T-helper 1 cell treated with Interleukin-12 subunit alpha and Interleukin-12 subunit beta and Interleukin-4 antibody, amounts not matched to agents 30 μg/mL and 1 μg/mL, for 36 hours (primary cell): ENCODE measurements at regions not wholly inside any gene's neighbourhood (a gene's known extent, or its start where the extent isn't known, plus 50 kb on each side); places are given as distances from the start of the nearest gene placed in this dataset.
A peak's percentile ranks its signal among the peaks of the same experiment; 100 is the strongest.

Experiments
- H3K27ac Mint-ChIP-seq: one replicate; pipeline ENCODE4 v1.8.0; 2021; ENCODE audit warnings: mild to moderate bottlenecking, mixed read lengths
- H3K27me3 Mint-ChIP-seq: one replicate; pipeline ENCODE4 v1.8.0; 2021; ENCODE audit warnings: low read depth, mixed read lengths
- H3K36me3 Mint-ChIP-seq: one replicate; pipeline ENCODE4 v1.8.0; 2021; ENCODE audit warnings: low read depth, mixed read lengths
- H3K4me1 Mint-ChIP-seq: one replicate; pipeline ENCODE4 v1.8.0; 2021; ENCODE audit warnings: low read depth, mixed read lengths
- H3K4me3 Mint-ChIP-seq: one replicate; pipeline ENCODE4 v1.8.0; 2021; ENCODE audit warnings: mild to moderate bottlenecking, moderate library complexity, mixed read lengths
- H3K9me3 Mint-ChIP-seq: one replicate; pipeline ENCODE4 v1.8.0; 2021; ENCODE audit warnings: mixed read lengths

DNA sequence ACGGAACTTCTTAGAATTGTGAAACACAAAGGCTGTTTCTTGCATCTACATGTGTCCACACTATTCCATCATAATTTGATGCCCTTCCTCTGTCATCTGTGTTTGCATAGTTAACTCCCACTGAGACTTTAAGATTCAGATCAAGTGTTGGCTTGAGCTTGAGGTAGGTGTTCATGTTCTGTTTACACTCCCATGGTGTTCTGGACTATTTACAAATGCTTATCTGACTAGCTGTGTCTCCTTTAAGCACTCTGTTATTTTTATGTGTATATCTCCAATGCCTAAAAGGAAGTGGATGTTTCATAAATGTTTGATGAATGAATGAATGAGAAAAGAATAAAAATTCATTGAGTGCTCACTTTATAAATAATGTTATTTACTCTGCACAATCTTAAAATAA is 622.7 kb downstream of the RAB28 start:
- Mint-ChIP-seq H3K4me3 (no peak overlapping the region), H3K4me1 (no peaks in the 10 kb centered on the region), H3K27me3 (no peaks in the 10 kb centered on the region), H3K27ac (no peak overlapping the region), H3K36me3 (no peaks in the 10 kb centered on the region), H3K9me3 (no peaks in the 10 kb centered on the region)

DNA sequence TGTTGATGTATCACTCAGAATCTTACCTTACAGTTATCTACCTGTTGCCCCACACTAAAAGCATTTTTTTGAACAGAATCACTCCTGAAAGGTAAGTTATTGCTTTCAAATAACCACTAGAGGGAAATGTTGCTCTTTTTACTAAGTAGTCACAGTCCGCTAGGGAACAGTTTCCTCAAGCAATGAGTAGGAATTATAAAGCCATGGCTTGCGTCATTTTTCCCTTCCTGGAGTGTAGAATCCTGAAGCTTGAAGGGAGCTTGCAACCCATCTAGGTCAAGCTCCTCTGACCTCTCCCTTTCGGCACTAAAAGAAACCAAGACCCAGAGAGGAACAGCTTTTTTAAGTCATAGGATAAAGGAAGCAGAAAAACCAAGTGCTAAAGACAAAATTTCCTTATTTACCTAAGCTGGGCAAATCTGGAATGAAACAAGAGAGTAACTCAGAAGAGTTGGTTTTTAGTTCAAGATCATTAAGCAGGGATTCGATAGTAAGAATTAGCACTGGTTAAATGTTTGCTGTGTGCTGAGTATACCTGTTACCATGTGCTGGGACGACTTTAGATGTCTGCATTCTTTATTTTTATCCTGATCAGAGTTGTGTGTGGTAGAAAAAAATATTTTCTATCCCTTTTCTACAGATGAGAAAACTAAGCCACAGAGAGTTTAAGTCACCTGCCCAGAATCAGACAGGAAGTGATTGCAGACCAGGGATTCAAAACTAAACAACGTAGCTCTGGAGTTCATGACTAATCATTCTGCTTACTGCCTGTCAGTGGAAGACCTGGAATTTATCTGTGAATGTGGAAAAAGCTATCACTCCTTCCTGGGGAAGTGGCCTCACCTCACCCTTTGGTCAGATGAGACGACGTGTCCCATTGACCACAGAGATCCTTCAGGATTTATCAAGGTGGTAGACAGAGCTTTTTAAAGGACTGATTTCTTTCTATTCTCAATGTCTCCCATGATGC is 631.5 kb downstream of the RAB28 start:
- H3K27ac Mint-ChIP-seq, result no peak overlapping the region
- H3K27me3 Mint-ChIP-seq, result peaks cover 7% of the 10 kb centered on the region
- no peaks in the 10 kb centered on the region for H3K36me3 Mint-ChIP-seq
- no peak overlapping the region for H3K4me3 Mint-ChIP-seq
- peaks cover 3% of the 10 kb centered on the region for H3K4me1 Mint-ChIP-seq
- H3K9me3 Mint-ChIP-seq, result no peaks in the 10 kb centered on the region

DNA sequence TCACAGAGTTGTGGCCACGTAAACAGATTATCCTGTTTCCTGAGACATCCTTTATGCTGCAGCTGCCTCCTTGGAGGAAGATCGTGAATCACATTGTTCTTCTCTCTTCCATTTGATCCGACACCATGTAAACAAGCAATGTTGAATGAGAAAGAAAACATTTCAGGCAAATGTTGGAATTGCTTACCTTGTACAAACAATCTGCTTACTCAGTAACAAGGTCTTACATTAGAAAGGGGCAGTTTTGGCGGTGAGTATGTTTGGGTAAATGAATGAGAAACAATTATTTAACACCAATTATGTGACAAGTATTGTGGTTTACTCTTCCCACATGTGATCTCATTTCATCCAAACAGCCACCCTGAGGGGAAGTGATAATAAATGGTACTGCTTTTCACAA is 637.8 kb downstream of the RAB28 start:
- Mint-ChIP-seq H3K27ac (no peak overlapping the region), H3K4me3 (no peak overlapping the region), H3K4me1 (no peaks in the 10 kb centered on the region), H3K27me3 (peaks cover 5% of the 10 kb centered on the region), H3K36me3 (no peaks in the 10 kb centered on the region), H3K9me3 (no peaks in the 10 kb centered on the region)

DNA sequence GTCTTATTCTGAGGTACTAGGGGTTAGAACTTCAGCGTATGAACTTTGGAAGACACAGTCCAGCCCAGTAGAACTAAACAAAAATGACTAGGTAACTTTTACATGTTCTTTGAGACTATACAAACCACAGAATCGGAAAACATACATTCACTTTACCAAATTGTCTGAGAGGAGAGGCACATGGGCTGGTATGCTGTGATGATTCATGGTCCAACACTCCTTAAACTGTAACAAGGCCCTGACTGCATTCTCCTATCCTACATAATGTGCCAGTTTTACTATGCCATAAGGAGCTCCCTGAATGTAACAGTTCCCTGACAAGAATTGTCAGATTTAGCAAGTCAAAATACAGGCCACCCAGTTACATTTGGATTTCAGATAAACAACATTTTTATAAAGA is 640.0 kb downstream of the RAB28 start:
- Mint-ChIP-seq H3K9me3 (no peaks in the 10 kb centered on the region), H3K27me3 (no peaks in the 10 kb centered on the region), H3K4me1 (no peaks in the 10 kb centered on the region), H3K36me3 (no peaks in the 10 kb centered on the region), H3K27ac (no peak overlapping the region), H3K4me3 (no peak overlapping the region)

DNA sequence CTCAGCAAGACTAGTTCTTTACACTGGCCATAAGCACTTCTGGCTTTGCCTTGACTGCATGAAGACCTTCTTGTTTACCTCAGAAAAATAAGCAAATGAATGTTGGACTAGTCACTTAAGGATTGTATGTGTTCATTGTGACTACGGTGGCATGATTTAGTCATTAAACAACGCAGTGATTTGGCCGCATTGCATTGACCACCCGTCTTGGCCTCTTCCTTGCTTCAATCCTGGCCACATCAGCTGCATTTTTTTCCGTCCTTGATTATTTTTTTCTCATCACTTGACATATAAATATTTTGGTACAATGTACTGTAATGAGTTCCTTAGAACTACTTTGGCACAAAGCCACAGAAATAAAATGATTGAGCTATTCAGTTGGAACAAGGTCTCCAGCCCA is 656.2 kb downstream of the RAB28 start:
- Mint-ChIP-seq H3K27ac (no peak overlapping the region), H3K4me3 (no peak overlapping the region), H3K27me3 (no peaks in the 10 kb centered on the region), H3K9me3 (no peaks in the 10 kb centered on the region), H3K4me1 (no peaks in the 10 kb centered on the region), H3K36me3 (no peaks in the 10 kb centered on the region)

DNA sequence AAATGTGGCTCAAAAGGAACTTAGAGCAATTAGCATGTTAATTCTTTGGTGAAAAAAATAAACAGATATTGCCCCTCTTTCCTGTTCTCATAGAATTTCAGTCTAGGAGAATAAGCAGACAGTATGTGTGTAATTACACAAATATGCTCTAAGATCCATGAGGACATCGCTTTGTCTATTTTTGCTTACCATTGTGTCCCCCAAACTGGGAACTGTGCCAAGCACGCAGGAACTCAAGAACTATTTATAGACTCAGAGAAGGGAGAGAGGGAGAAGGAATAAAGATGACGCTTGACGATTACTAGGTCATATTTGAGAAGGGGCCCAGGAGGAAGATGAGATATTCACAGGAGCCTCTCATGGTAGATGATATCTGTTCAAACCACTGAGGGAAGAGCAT is 692.6 kb downstream of the RAB28 start:
- no peak overlapping the region for H3K4me3 Mint-ChIP-seq
- no peaks in the 10 kb centered on the region for H3K4me1 Mint-ChIP-seq
- H3K36me3 Mint-ChIP-seq, result no peaks in the 10 kb centered on the region
- H3K9me3 Mint-ChIP-seq, result peaks cover 13% of the 10 kb centered on the region
- H3K27me3 Mint-ChIP-seq, result no peaks in the 10 kb centered on the region
- no peak overlapping the region for H3K27ac Mint-ChIP-seq

DNA sequence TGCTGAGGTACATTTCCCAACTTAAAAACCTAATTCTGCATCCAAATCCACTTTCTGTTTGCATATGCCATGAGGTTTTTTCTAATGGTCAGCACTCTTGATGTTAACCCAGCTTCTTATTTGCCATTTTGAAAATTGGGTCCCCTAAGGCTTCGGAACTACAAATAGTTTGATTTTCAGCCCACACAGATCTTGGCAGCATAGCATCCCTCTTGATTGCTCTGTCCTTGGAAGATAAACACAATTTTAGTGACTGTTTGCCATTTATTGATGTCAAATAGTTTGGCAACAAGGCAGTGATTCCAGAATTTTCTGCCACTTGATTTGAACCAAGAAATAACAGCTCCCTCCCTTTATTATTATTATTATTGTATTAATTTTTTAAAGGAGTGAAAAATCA is 696.9 kb downstream of the RAB28 start:
- peaks cover 18% of the 10 kb centered on the region for H3K9me3 Mint-ChIP-seq
- no peaks in the 10 kb centered on the region for H3K27me3 Mint-ChIP-seq
- H3K27ac Mint-ChIP-seq, result no peak overlapping the region
- H3K36me3 Mint-ChIP-seq, result no peaks in the 10 kb centered on the region
- H3K4me1 Mint-ChIP-seq, result no peaks in the 10 kb centered on the region
- no peak overlapping the region for H3K4me3 Mint-ChIP-seq

DNA sequence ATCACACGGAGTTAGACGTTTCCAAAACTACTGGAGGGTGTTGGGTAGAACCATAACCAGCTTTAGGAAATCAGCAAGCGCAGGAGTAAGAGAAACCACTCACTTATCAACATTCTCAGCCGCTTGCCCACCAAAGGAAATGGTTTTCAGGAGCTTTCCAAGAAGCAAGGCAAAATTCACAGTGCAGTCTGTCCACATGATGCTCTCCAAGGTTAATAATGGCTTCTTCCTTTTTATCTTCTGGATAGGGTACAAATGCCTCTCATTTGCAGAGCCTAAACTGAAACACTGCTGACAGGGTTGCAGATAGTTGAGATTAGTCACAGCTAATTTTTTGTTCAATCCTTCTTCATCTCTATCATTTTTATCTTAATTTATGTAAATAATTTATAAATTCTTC is 705.4 kb downstream of the RAB28 start:
- no peak overlapping the region for H3K27ac Mint-ChIP-seq
- H3K9me3 Mint-ChIP-seq, result no peaks in the 10 kb centered on the region
- no peaks in the 10 kb centered on the region for H3K36me3 Mint-ChIP-seq
- H3K4me1 Mint-ChIP-seq, result no peaks in the 10 kb centered on the region
- no peak overlapping the region for H3K4me3 Mint-ChIP-seq
- no peaks in the 10 kb centered on the region for H3K27me3 Mint-ChIP-seq

DNA sequence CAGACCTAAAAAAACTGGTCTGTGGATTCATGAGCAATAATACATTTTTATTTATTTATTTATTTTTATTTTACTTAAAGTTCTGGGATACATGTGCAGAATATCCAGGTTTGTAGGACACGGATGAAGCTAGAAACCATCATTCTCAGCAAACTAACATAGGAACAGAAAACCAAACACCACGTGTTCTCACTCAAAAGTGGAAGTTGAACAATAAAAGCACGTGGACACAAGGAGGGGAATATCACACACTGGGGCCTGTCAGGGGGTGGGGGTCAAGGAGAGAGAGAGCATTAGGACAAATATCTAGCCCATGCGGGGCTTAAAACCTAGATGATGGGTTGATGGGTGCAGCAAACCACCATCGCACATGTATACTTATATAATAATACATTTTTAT is 705.9 kb downstream of the RAB28 start:
- Mint-ChIP-seq H3K4me3 (no peak overlapping the region), H3K4me1 (no peaks in the 10 kb centered on the region), H3K27ac (no peak overlapping the region), H3K27me3 (no peaks in the 10 kb centered on the region), H3K36me3 (no peaks in the 10 kb centered on the region), H3K9me3 (no peaks in the 10 kb centered on the region)

DNA sequence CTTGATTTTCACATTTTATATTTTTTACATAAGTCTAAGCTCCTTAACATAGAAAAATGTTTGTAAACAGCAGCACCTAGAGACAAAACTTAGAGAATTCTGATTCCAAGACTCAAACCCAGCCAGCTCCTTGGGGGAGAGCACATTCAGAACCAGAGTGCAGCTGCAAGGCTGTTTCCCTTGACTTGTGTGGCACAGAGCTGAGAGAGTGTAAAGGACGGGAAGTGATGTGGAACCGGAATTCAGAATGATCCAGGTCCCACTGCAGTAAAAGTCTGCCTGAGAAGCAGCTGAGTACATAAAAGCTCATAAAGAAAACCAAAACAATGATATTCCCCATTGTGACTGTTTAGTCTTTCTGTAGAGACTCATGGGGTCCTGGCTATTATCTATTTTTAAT is 713.8 kb downstream of the RAB28 start:
- Mint-ChIP-seq H3K9me3 (no peaks in the 10 kb centered on the region), H3K27me3 (no peaks in the 10 kb centered on the region), H3K4me1 (no peaks in the 10 kb centered on the region), H3K4me3 (no peak overlapping the region), H3K36me3 (no peaks in the 10 kb centered on the region), H3K27ac (peak overlapping the region; percentile 23)

DNA sequence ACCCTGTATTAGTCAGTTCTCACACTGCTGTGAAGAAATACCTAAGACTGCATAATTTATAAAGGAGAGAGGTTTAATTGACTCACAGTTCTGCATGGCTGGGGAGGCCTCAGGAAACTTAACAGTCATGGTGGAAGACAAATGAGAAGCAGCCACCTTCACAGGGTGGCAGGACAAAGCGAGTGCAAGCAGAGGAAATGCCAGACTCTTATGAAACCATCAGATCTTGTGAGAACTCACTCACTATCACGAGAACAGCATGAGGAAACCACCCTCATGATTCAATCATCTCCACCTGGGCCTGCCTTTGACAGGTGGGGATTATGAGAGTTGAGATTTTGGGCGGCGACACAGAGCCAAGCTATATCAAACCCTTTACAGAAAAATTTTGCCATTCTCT is 722.4 kb downstream of the RAB28 start:
- no peaks in the 10 kb centered on the region for H3K27me3 Mint-ChIP-seq
- no peaks in the 10 kb centered on the region for H3K9me3 Mint-ChIP-seq
- H3K36me3 Mint-ChIP-seq, result no peaks in the 10 kb centered on the region
- no peak overlapping the region for H3K4me3 Mint-ChIP-seq
- no peak overlapping the region for H3K27ac Mint-ChIP-seq
- H3K4me1 Mint-ChIP-seq, result no peaks in the 10 kb centered on the region

DNA sequence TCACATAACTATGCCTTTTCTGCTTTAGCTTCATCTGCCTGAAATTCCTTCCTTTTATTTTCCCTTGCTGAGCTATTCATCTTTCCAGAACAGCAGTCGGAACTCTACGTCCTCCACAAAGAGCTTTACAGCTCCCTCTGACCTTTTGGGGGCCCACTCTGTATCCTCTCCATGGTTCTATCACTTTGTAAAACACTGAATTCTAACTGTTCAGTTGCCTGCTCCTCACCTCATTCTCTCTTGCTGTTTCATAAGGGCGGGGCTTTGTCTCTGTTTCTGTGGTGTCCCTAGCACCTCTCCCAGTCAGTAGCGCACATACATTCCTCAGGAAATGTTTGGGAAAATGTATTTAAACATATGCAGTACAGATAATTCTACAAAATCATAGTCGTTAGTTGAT is 737.0 kb downstream of the RAB28 start:
- no peaks in the 10 kb centered on the region for H3K4me1 Mint-ChIP-seq
- H3K4me3 Mint-ChIP-seq, result no peak overlapping the region
- no peaks in the 10 kb centered on the region for H3K27me3 Mint-ChIP-seq
- no peaks in the 10 kb centered on the region for H3K36me3 Mint-ChIP-seq
- peaks cover 5% of the 10 kb centered on the region for H3K9me3 Mint-ChIP-seq
- no peak overlapping the region for H3K27ac Mint-ChIP-seq

DNA sequence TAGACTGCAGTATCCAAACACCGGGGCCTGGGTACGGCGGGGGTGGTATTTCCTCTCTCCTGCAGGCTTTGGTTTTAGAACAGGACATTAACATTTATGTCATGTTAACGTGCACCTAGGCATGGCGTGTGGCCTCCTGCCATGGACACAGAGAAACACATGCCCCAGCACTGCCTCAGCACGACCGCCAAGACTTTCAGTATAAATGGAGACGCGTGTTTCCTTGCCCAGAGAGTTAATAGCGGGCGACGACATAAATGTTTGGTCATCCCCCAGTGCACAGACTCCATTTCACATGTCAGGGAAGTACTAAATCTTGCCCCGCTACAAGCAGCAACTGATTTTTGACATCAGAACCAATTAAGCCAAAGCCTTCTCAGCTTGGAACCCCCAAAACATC is 737.9 kb downstream of the RAB28 start:
- Mint-ChIP-seq H3K4me3 (no peak overlapping the region), H3K36me3 (no peaks in the 10 kb centered on the region), H3K4me1 (no peaks in the 10 kb centered on the region), H3K27ac (no peak overlapping the region), H3K9me3 (peaks cover 5% of the 10 kb centered on the region), H3K27me3 (no peaks in the 10 kb centered on the region)

DNA sequence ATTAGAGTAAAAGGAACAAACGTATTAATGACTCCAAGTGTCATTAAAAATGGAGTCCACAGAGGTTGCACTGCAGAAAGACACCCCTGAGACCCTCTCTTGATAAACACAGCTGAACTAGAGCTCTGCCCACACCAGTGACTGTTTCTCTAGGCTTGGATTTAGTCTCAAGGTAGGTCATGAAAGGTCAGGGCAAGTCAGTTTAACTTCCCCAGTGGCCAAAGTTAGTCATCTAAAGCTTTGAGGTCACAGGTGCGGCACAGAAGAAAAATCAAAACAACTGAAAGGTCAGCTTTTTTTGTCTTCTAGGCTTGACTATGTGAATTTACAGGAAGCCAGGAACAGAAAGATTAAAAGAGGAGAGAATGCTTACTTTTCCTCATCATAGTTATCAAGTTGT is 749.6 kb downstream of the RAB28 start:
- H3K4me3 Mint-ChIP-seq, result no peak overlapping the region
- no peak overlapping the region for H3K27ac Mint-ChIP-seq
- H3K36me3 Mint-ChIP-seq, result no peaks in the 10 kb centered on the region
- H3K4me1 Mint-ChIP-seq, result no peaks in the 10 kb centered on the region
- H3K27me3 Mint-ChIP-seq, result peaks cover 4% of the 10 kb centered on the region
- H3K9me3 Mint-ChIP-seq, result no peaks in the 10 kb centered on the region

DNA sequence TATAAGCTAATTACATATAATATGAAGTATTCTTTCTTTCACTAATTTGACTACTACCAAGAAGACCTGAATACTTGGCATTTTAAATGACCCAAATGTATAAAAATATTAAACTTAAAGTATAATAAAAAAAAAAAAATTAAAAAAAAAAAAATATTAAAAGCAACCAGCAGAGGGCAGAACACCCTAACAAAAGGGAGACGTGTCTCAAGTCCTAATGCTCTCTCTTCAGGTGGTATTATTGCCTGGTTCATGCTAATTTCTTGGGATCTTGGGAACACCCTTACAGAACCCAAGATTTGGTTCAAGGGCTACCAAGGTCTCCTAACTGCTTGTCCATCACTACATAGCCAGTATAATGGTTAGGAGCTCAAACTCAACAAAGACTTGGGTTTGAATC is 754.8 kb downstream of the RAB28 start:
- H3K4me3 Mint-ChIP-seq, result no peak overlapping the region
- no peak overlapping the region for H3K27ac Mint-ChIP-seq
- H3K4me1 Mint-ChIP-seq, result no peaks in the 10 kb centered on the region
- H3K27me3 Mint-ChIP-seq, result peaks cover 4% of the 10 kb centered on the region
- H3K36me3 Mint-ChIP-seq, result no peaks in the 10 kb centered on the region
- no peaks in the 10 kb centered on the region for H3K9me3 Mint-ChIP-seq
